Bronchial epithelial cell (primary cell): ENCODE measurements at regions not wholly inside any gene's neighbourhood (a gene's known extent, or its start where the extent isn't known, plus 50 kb on each side); places are given as distances from the start of the nearest gene placed in this dataset.

ENCODE experiments used
- DNase-seq: peaks from one replicate; pipeline ENCODE4 v3.0.0-alpha.2; 2010; ENCODE audit warnings: low read depth
- FAIRE-seq: peaks from 2 replicates; lab custom pipeline; 2011; peaks lifted over from hg19 to GRCh38; lab: Jason Lieb, UNC
- H3K27me3 ChIP-seq: 2 replicates; pipeline ENCODE4 v1.5.1; 2011; ENCODE audit warnings: low read length; ENCODE audit not compliant: control insufficient read depth, insufficient read depth
- H3K36me3 ChIP-seq: 2 replicates; pipeline ENCODE4 v1.5.1; 2011; ENCODE audit warnings: low read length; ENCODE audit not compliant: control insufficient read depth, insufficient read depth
- H3K4me3 ChIP-seq: 2 replicates; pipeline ENCODE4 v1.5.1; 2011; ENCODE audit warnings: mild to moderate bottlenecking, low read depth, low read length, control low read depth
- TF ChIP-seq, protein P1 (sequence below): IDR thresholded peaks from 2 replicates; pipeline ENCODE4 v1.5.1; 2011; ENCODE audit warnings: mild to moderate bottlenecking, moderate library complexity, low read length, control low read depth, inconsistent platforms; ENCODE audit not compliant: insufficient read depth, severe bottlenecking

DNA sequence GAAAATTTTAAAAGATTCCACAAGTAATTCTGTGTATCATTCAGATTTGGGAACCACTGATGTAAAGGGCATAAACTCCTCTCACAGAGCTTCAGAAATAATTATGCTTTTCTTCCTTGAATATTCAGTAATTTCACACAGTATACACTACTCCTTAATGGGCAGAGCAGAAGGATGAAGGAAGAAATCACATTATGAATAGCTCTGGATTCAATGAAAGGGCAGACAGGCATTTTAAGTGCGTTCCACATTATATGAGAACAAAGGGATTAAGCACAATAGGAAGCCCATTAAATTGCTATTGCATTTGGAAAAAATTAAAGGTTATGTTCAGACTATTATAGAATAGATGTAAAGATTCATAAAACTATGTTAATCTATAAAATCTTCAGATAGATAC lies 142.6 kb downstream of the PDHA2 start:
- no peaks in the 10 kb centered on the region for H3K27me3 ChIP-seq
- FAIRE-seq = no peak
- no peak for DNase-seq
- H3K36me3 ChIP-seq = no peaks in the 10 kb centered on the region
- no peak overlapping the region for H3K4me3 ChIP-seq
- TF ChIP-seq, protein P1, sequence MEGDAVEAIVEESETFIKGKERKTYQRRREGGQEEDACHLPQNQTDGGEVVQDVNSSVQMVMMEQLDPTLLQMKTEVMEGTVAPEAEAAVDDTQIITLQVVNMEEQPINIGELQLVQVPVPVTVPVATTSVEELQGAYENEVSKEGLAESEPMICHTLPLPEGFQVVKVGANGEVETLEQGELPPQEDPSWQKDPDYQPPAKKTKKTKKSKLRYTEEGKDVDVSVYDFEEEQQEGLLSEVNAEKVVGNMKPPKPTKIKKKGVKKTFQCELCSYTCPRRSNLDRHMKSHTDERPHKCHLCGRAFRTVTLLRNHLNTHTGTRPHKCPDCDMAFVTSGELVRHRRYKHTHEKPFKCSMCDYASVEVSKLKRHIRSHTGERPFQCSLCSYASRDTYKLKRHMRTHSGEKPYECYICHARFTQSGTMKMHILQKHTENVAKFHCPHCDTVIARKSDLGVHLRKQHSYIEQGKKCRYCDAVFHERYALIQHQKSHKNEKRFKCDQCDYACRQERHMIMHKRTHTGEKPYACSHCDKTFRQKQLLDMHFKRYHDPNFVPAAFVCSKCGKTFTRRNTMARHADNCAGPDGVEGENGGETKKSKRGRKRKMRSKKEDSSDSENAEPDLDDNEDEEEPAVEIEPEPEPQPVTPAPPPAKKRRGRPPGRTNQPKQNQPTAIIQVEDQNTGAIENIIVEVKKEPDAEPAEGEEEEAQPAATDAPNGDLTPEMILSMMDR = no peak

DNA sequence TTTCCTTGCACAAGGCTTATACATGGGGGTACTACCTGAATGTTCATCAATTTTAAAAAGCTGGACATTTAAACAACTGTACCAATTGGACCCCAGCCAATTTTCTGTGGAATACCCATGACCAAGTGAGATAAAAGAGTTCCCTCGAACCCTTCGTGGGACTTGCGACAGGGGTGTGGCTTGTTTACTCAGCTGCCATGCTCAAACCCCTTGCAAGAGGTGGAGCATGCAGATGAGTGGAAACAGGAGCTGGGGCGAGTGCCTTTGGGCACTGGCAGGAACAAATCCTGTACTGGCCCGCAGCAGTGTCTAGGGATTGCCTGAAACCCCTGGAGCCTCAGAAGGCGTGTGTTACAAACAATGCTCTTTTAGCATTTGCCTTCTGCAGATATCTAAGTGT lies 144.2 kb downstream of the PDHA2 start:
- FAIRE-seq = no peak
- TF ChIP-seq, protein P1 = no peak

DNA sequence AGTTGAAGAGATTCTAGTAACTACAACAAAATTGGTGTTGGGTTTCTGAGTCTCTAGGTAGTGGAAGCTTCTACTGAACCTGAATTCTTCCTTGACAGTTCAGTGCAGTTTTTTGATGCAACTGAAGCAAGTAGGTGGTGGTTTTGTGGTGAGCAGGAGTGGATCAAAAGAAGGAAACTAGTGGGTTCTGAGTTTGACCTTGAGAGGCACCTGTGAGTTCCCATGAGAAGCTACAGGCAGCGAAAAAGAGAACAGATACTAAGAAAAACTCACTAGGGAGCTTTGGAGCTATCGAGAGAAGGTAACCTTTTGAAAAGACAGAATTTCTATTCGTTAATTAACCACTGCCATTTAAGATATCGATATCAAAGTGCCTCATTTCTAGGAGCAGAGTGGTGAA lies 145.2 kb downstream of the PDHA2 start:
- H3K36me3 ChIP-seq = no peaks in the 10 kb centered on the region
- FAIRE-seq = no peak
- TF ChIP-seq, protein P1 = no peak
- no peaks in the 10 kb centered on the region for H3K27me3 ChIP-seq
- no peak overlapping the region for H3K4me3 ChIP-seq
- no peak for DNase-seq

More for the DNA sequence above, 144.2 kb downstream of the PDHA2 start:
- no peak overlapping the region for H3K4me3 ChIP-seq
- H3K36me3 ChIP-seq = no peaks in the 10 kb centered on the region
- H3K27me3 ChIP-seq = no peaks in the 10 kb centered on the region
- no peak for DNase-seq

DNA sequence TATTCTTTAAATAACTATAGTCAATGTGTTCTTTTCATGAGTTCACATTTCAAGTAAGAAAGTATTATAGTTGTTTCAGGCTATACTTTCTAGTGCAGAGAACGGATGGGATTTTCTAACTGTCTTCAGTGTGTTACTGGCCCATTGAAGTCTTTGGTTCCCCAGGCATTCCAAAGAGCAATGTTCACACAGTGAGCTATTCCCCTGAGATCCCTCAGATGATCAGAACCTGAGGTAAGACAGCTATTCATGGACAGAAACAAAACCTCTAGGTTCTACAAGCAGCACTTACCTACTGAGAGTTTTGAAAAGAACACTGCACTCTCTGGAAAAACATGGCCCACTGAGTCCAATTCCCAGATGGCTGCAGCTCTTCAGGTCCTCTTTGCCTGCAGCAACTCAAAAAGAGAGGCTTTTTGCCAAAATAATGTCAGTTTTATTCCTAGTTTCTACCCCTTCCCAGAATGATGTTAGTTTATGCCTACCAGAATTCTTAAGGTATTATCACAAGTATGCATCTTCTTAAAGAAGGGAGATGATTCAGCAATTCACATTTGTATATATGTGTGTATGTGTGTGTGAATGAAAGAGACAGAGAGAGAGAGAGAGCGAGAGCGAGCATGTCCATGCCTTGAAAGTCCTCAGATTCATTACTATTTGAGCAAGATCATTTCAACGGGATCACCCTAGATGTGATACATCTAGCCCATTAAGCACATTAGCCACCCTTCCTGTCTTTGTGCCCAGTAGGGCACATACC lies 146.1 kb downstream of the PDHA2 start:
- DNase-seq (no peak), FAIRE-seq (no peak)
- H3K36me3 ChIP-seq = no peaks in the 10 kb centered on the region
- H3K27me3 ChIP-seq = no peaks in the 10 kb centered on the region
- TF ChIP-seq, protein P1 = no peak
- H3K4me3 ChIP-seq = no peak overlapping the region

DNA sequence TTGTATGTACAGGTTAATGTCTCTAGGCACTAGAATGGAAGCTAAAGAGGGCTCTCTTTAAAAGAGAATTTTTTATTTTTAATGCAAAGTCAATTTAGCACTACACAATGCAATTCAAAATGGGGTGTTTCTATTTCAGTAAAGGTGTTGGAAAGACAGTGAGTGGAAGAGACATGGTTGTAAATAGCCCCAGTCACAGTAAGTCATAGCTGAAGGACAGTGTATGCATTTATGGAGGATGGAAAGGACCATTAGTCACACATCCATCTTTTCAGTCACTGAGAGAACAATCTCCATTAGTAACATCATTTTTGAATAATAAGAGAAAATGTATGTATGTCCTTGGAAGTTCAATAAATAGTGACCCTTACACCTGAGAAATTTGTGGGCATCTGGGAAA lies 148.0 kb downstream of the PDHA2 start:
- no peaks in the 10 kb centered on the region for H3K27me3 ChIP-seq
- DNase-seq (no peak), FAIRE-seq (no peak)
- no peaks in the 10 kb centered on the region for H3K36me3 ChIP-seq
- TF ChIP-seq, protein P1 = no peak
- H3K4me3 ChIP-seq = no peak overlapping the region

DNA sequence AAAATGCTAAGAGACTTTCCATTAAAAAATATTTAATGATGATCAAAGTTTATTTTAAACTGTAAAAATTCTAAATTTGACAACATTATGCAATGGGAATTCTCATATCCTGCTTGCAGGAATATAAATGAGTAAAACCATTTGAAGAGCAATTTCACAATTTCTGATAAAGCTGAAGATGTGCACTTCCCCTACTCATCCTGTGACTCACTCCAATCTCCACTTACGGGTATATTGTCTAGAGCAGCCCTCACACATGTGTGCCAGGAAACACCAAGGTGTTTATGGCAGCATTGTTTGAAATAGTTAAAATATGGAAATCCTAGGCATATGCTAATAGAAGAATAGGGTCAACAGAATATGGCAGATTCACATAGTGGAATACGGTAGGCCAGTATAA lies 158.4 kb downstream of the PDHA2 start:
- Histone ChIP-seq H3K36me3 (no peaks in the 10 kb centered on the region), H3K27me3 (no peaks in the 10 kb centered on the region), H3K4me3 (no peak overlapping the region)
- DNase-seq (peak; percentile 61), FAIRE-seq (no peak)
- TF ChIP-seq, protein P1 = no peak
